Activated CD8-positive, alpha-beta memory T cell treated with anti-CD3 and anti-CD28 coated beads for 24 hours (primary cell): ENCODE measurements at regions not wholly inside any gene's neighbourhood (a gene's known extent, or its start where the extent isn't known, plus 50 kb on each side); places are given as distances from the start of the nearest gene placed in this dataset.
"Not testable (repeated sequence)": the region's sequence is repeated elsewhere in the genome, so short reads cannot be mapped to it uniquely, and the experiment has no call there.

Experiments
- DNase-seq: peaks from one replicate; pipeline ENCODE4 v3.0.0-alpha.2; 2020

- DNase-seq, result no peak
Measured at GRCh38 chr2:12486205-12487118, 230.3 kb upstream of the TRIB2 start.

GRCh38 chr2:12487253-12488004 lies 229.3 kb upstream of the TRIB2 start:
- DNase-seq, result no peak

- DNase-seq, result no peak
Measured at GRCh38 chr2:12488352-12489318, 228.1 kb upstream of the TRIB2 start.

- DNase-seq, result no peak
Measured at GRCh38 chr2:12490641-12491040, 226.1 kb upstream of the TRIB2 start.

GRCh38 chr2:12492360-12492759 lies 224.4 kb upstream of the TRIB2 start:
- not testable (repeated sequence) for DNase-seq

- DNase-seq, result no peak
Measured at GRCh38 chr2:12493031-12493513, 223.7 kb upstream of the TRIB2 start.

- no peak for DNase-seq
Measured at GRCh38 chr2:12495247-12495868, 221.4 kb upstream of the TRIB2 start.

GRCh38 chr2:12498286-12498685 lies 218.4 kb upstream of the TRIB2 start:
- no peak for DNase-seq

- no peak for DNase-seq
Measured at GRCh38 chr2:12498704-12499103, 218.0 kb upstream of the TRIB2 start.

GRCh38 chr2:12500899-12501298 lies 215.8 kb upstream of the TRIB2 start:
- DNase-seq, result no peak

- peak; percentile 81 for DNase-seq
Measured at GRCh38 chr2:12501469-12502158, 215.1 kb upstream of the TRIB2 start.

- no peak for DNase-seq
Measured at GRCh38 chr2:12502759-12503158, 214.0 kb upstream of the TRIB2 start.

GRCh38 chr2:12504443-12504842 lies 212.3 kb upstream of the TRIB2 start:
- peak; percentile 75 for DNase-seq

- DNase-seq, result no peak
Measured at GRCh38 chr2:12506846-12507245, 209.9 kb upstream of the TRIB2 start.

GRCh38 chr2:12507295-12507694 lies 209.4 kb upstream of the TRIB2 start:
- peak; percentile 84 for DNase-seq

- DNase-seq, result no peak
Measured at GRCh38 chr2:12510070-12510469, 206.7 kb upstream of the TRIB2 start.

GRCh38 chr2:12513339-12513738 lies 203.4 kb upstream of the TRIB2 start:
- no peak for DNase-seq

GRCh38 chr2:12514168-12514567 lies 202.6 kb upstream of the TRIB2 start:
- DNase-seq, result no peak

- no peak for DNase-seq
Measured at GRCh38 chr2:12514631-12515437, 201.9 kb upstream of the TRIB2 start.

- DNase-seq, result no peak
Measured at GRCh38 chr2:12515871-12516270, 200.9 kb upstream of the TRIB2 start.
